NCI-H1694 treated with DMSO at 0.1 percent for 48 hours (cell line): ENCODE measurements at regions not wholly inside any gene's neighbourhood (a gene's known extent, or its start where the extent isn't known, plus 50 kb on each side); places are given as distances from the start of the nearest gene placed in this dataset.
A peak's percentile ranks its signal among the peaks of the same experiment; 100 is the strongest.

Experiments
- DNase-seq: peaks from one replicate; lab custom pipeline; 2025; lab: John Stamatoyannopoulos, UW

- no peak for DNase-seq
Measured at GRCh38 chr7:25859412-25860274, 292.4 kb upstream of the NFE2L3 start.

- DNase-seq = no peak
Measured at GRCh38 chr7:25860275-25861163, 291.5 kb upstream of the NFE2L3 start.

- no peak for DNase-seq
Measured at GRCh38 chr7:25861164-25861496, 290.9 kb upstream of the NFE2L3 start.

GRCh38 chr7:25861601-25862260 is 290.3 kb upstream of the NFE2L3 start:
- DNase-seq = peak; percentile 29

GRCh38 chr7:25862261-25863004 is 289.6 kb upstream of the NFE2L3 start:
- peak; percentile 100 for DNase-seq

- DNase-seq = peak; percentile 54
Measured at GRCh38 chr7:25863005-25863728, 288.8 kb upstream of the NFE2L3 start.

GRCh38 chr7:25863729-25864110 is 288.3 kb upstream of the NFE2L3 start:
- DNase-seq = no peak

GRCh38 chr7:25864511-25864910 is 287.5 kb upstream of the NFE2L3 start:
- DNase-seq = peak; percentile 22

GRCh38 chr7:25864943-25865751 is 286.9 kb upstream of the NFE2L3 start:
- peak; percentile 91 for DNase-seq

- no peak for DNase-seq
Measured at GRCh38 chr7:25868509-25868908, 283.5 kb upstream of the NFE2L3 start.

GRCh38 chr7:25870574-25870973 is 281.4 kb upstream of the NFE2L3 start:
- DNase-seq = peak; percentile 92

- no peak for DNase-seq
Measured at GRCh38 chr7:25876092-25876491, 275.9 kb upstream of the NFE2L3 start.

- no peak for DNase-seq
Measured at GRCh38 chr7:25877802-25878789, 273.9 kb upstream of the NFE2L3 start.

GRCh38 chr7:25879799-25880198 is 272.2 kb upstream of the NFE2L3 start:
- no peak for DNase-seq

GRCh38 chr7:25881317-25882037 is 270.5 kb upstream of the NFE2L3 start:
- no peak for DNase-seq

- DNase-seq = no peak
Measured at GRCh38 chr7:25882151-25882773, 269.7 kb upstream of the NFE2L3 start.

- no peak for DNase-seq
Measured at GRCh38 chr7:25884265-25884828, 267.7 kb upstream of the NFE2L3 start.
